ENCODE measurements at regions not wholly inside any gene's neighbourhood (a gene's known extent, or its start where the extent isn't known, plus 50 kb on each side); places are given as distances from the start of the nearest gene placed in this dataset.

GRCh38 chr5:159632866-159633265 lies 283.4 kb upstream of the ADRA1B start:
- no peaks in the 10 kb centered on the region for H3K36me3 Mint-ChIP-seq (ENCODE audit: low read depth)
- no peaks in the 10 kb centered on the region for H3K4me1 Mint-ChIP-seq (ENCODE audit: low read depth)
- H3K27me3 Mint-ChIP-seq (ENCODE audit: low read depth): no peaks in the 10 kb centered on the region
- no peak for DNase-seq (ENCODE audit: low spot score)
- no peaks in the 10 kb centered on the region for H3K9me3 Mint-ChIP-seq
- H3K27ac Mint-ChIP-seq: no peak overlapping the region
- no peak overlapping the region for H3K4me3 Mint-ChIP-seq

GRCh38 chr5:159638481-159638880 lies 277.8 kb upstream of the ADRA1B start:
- Mint-ChIP-seq H3K27ac (no peak overlapping the region), H3K27me3 (ENCODE audit: low read depth) (no peaks in the 10 kb centered on the region), H3K4me1 (ENCODE audit: low read depth) (no peaks in the 10 kb centered on the region), H3K36me3 (ENCODE audit: low read depth) (no peaks in the 10 kb centered on the region), H3K9me3 (no peaks in the 10 kb centered on the region), H3K4me3 (no peak overlapping the region)
- DNase-seq (ENCODE audit: low spot score): no peak

- Mint-ChIP-seq H3K27me3 (ENCODE audit: low read depth) (peaks cover 2% of the 10 kb centered on the region), H3K4me3 (no peak overlapping the region), H3K27ac (no peak overlapping the region), H3K4me1 (ENCODE audit: low read depth) (no peaks in the 10 kb centered on the region), H3K9me3 (no peaks in the 10 kb centered on the region), H3K36me3 (ENCODE audit: low read depth) (no peaks in the 10 kb centered on the region)
- no peak for DNase-seq (ENCODE audit: low spot score)
Measured at GRCh38 chr5:159638954-159639559, 277.2 kb upstream of the ADRA1B start.

GRCh38 chr5:159639590-159639989 lies 276.7 kb upstream of the ADRA1B start:
- no peaks in the 10 kb centered on the region for H3K4me1 Mint-ChIP-seq (ENCODE audit: low read depth)
- H3K9me3 Mint-ChIP-seq: no peaks in the 10 kb centered on the region
- no peak overlapping the region for H3K4me3 Mint-ChIP-seq
- no peak overlapping the region for H3K27ac Mint-ChIP-seq
- DNase-seq (ENCODE audit: low spot score): no peak
- peaks cover 5% of the 10 kb centered on the region for H3K27me3 Mint-ChIP-seq (ENCODE audit: low read depth)
- no peaks in the 10 kb centered on the region for H3K36me3 Mint-ChIP-seq (ENCODE audit: low read depth)

GRCh38 chr5:159640446-159640845 lies 275.8 kb upstream of the ADRA1B start:
- Mint-ChIP-seq H3K4me3 (no peak overlapping the region), H3K36me3 (ENCODE audit: low read depth) (no peaks in the 10 kb centered on the region), H3K27me3 (ENCODE audit: low read depth) (peaks cover 5% of the 10 kb centered on the region), H3K4me1 (ENCODE audit: low read depth) (no peaks in the 10 kb centered on the region), H3K9me3 (no peaks in the 10 kb centered on the region), H3K27ac (no peak overlapping the region)
- DNase-seq (ENCODE audit: low spot score): no peak

- no peaks in the 10 kb centered on the region for H3K36me3 Mint-ChIP-seq (ENCODE audit: low read depth)
- H3K9me3 Mint-ChIP-seq: no peaks in the 10 kb centered on the region
- no peak for DNase-seq (ENCODE audit: low spot score)
- H3K4me3 Mint-ChIP-seq: no peak overlapping the region
- H3K27me3 Mint-ChIP-seq (ENCODE audit: low read depth): peaks cover 5% of the 10 kb centered on the region
- no peaks in the 10 kb centered on the region for H3K4me1 Mint-ChIP-seq (ENCODE audit: low read depth)
- no peak overlapping the region for H3K27ac Mint-ChIP-seq
Measured at GRCh38 chr5:159640921-159641320, 275.4 kb upstream of the ADRA1B start.

- Mint-ChIP-seq H3K27ac (no peak overlapping the region), H3K36me3 (ENCODE audit: low read depth) (no peaks in the 10 kb centered on the region), H3K4me3 (no peak overlapping the region), H3K4me1 (ENCODE audit: low read depth) (no peaks in the 10 kb centered on the region), H3K9me3 (no peaks in the 10 kb centered on the region), H3K27me3 (ENCODE audit: low read depth) (peaks cover 5% of the 10 kb centered on the region)
- no peak for DNase-seq (ENCODE audit: low spot score)
Measured at GRCh38 chr5:159641371-159642039, 274.8 kb upstream of the ADRA1B start.

- no peaks in the 10 kb centered on the region for H3K36me3 Mint-ChIP-seq (ENCODE audit: low read depth)
- H3K27ac Mint-ChIP-seq: no peak overlapping the region
- H3K9me3 Mint-ChIP-seq: no peaks in the 10 kb centered on the region
- no peak for DNase-seq (ENCODE audit: low spot score)
- H3K4me1 Mint-ChIP-seq (ENCODE audit: low read depth): no peaks in the 10 kb centered on the region
- H3K27me3 Mint-ChIP-seq (ENCODE audit: low read depth): peaks cover 5% of the 10 kb centered on the region
- no peak overlapping the region for H3K4me3 Mint-ChIP-seq
Measured at GRCh38 chr5:159642379-159642778, 273.9 kb upstream of the ADRA1B start.

- H3K4me3 Mint-ChIP-seq: no peak overlapping the region
- no peak overlapping the region for H3K27ac Mint-ChIP-seq
- DNase-seq (ENCODE audit: low spot score): no peak
- no peaks in the 10 kb centered on the region for H3K4me1 Mint-ChIP-seq (ENCODE audit: low read depth)
- H3K27me3 Mint-ChIP-seq (ENCODE audit: low read depth): peaks cover 5% of the 10 kb centered on the region
- H3K9me3 Mint-ChIP-seq: no peaks in the 10 kb centered on the region
- no peaks in the 10 kb centered on the region for H3K36me3 Mint-ChIP-seq (ENCODE audit: low read depth)
Measured at GRCh38 chr5:159644053-159644452, 272.2 kb upstream of the ADRA1B start.

GRCh38 chr5:159645179-159645846 lies 271.0 kb upstream of the ADRA1B start:
- H3K36me3 Mint-ChIP-seq (ENCODE audit: low read depth): no peaks in the 10 kb centered on the region
- H3K27ac Mint-ChIP-seq: no peak overlapping the region
- H3K9me3 Mint-ChIP-seq: no peaks in the 10 kb centered on the region
- no peak for DNase-seq (ENCODE audit: low spot score)
- no peak overlapping the region for H3K4me3 Mint-ChIP-seq
- H3K27me3 Mint-ChIP-seq (ENCODE audit: low read depth): peaks cover 5% of the 10 kb centered on the region
- no peaks in the 10 kb centered on the region for H3K4me1 Mint-ChIP-seq (ENCODE audit: low read depth)

- H3K36me3 Mint-ChIP-seq (ENCODE audit: low read depth): no peaks in the 10 kb centered on the region
Measured at GRCh38 chr5:159650803-159651202, 265.5 kb upstream of the ADRA1B start.

GRCh38 chr5:159655757-159656409 lies 260.4 kb upstream of the ADRA1B start:
- Mint-ChIP-seq H3K4me3 (no peak overlapping the region), H3K27ac (no peak overlapping the region), H3K36me3 (ENCODE audit: low read depth) (no peaks in the 10 kb centered on the region), H3K9me3 (no peaks in the 10 kb centered on the region), H3K27me3 (ENCODE audit: low read depth) (no peaks in the 10 kb centered on the region), H3K4me1 (ENCODE audit: low read depth) (no peaks in the 10 kb centered on the region)
- no peak for DNase-seq (ENCODE audit: low spot score)

More at GRCh38 chr5:159650803-159651202, 265.5 kb upstream of the ADRA1B start:
- H3K9me3 Mint-ChIP-seq: no peaks in the 10 kb centered on the region
- no peak overlapping the region for H3K4me3 Mint-ChIP-seq
- H3K4me1 Mint-ChIP-seq (ENCODE audit: low read depth): no peaks in the 10 kb centered on the region
- DNase-seq (ENCODE audit: low spot score): no peak
- H3K27me3 Mint-ChIP-seq (ENCODE audit: low read depth): no peaks in the 10 kb centered on the region
- H3K27ac Mint-ChIP-seq: no peak overlapping the region

- H3K9me3 Mint-ChIP-seq: no peaks in the 10 kb centered on the region
- no peak overlapping the region for H3K4me3 Mint-ChIP-seq
- H3K27me3 Mint-ChIP-seq (ENCODE audit: low read depth): no peaks in the 10 kb centered on the region
- H3K27ac Mint-ChIP-seq: no peak overlapping the region
- no peaks in the 10 kb centered on the region for H3K36me3 Mint-ChIP-seq (ENCODE audit: low read depth)
- no peaks in the 10 kb centered on the region for H3K4me1 Mint-ChIP-seq (ENCODE audit: low read depth)
- DNase-seq (ENCODE audit: low spot score): no peak
Measured at GRCh38 chr5:159657298-159657697, 259.0 kb upstream of the ADRA1B start.

- Mint-ChIP-seq H3K4me1 (ENCODE audit: low read depth) (no peaks in the 10 kb centered on the region), H3K4me3 (no peak overlapping the region), H3K36me3 (ENCODE audit: low read depth) (no peaks in the 10 kb centered on the region), H3K27me3 (ENCODE audit: low read depth) (no peaks in the 10 kb centered on the region), H3K9me3 (no peaks in the 10 kb centered on the region), H3K27ac (no peak overlapping the region)
- no peak for DNase-seq (ENCODE audit: low spot score)
Measured at GRCh38 chr5:159657771-159658170, 258.5 kb upstream of the ADRA1B start.
